ENCODE measurements at regions not wholly inside any gene's neighbourhood (a gene's known extent, or its start where the extent isn't known, plus 50 kb on each side); places are given as distances from the start of the nearest gene placed in this dataset.
"Not testable (repeated sequence)": the region's sequence is repeated elsewhere in the genome, so short reads cannot be mapped to it uniquely, and the experiment has no call there.

GRCh38 chr11:103736315-103737036, 300.0 kb upstream of the DDI1 start:
- DNase-seq = no peak

DNA sequence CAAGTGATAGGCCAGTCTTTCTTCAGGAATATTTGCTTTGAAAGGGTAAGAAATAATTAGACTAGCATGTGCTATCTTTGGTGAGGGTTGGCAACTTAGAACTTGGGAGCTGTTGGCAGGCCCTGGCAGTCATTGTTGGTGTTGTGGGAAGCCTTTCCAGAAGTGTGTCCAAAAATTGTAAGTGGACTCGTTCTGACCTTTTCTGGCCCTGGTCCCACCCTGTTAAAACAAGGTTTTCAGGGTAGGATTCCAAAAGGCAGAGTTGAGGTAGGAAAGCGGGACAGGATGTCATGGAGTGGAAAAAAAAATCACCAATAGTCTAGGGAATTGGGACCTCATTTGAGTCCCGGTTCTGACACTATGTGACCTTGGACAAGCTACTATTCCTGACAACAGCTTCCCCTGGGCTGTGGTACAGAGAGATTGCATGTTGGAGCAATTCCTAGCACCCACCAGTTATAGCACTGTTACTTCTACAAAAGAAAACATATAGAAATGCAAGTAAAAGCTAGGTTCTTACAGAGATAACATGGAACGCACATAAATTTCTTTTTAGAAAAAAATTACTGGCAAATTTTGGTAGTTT, 299.3 kb upstream of the DDI1 start:
- DNase-seq = no peak

- no peak for DNase-seq
Measured at GRCh38 chr11:103737747-103738146, 298.7 kb upstream of the DDI1 start.

- DNase-seq = not testable (repeated sequence)
Measured at GRCh38 chr11:103739074-103739796, 297.2 kb upstream of the DDI1 start.

- no peak for DNase-seq
Measured at GRCh38 chr11:103744496-103745153, 291.8 kb upstream of the DDI1 start.

GRCh38 chr11:103749158-103749557, 287.3 kb upstream of the DDI1 start:
- no peak for DNase-seq

DNA sequence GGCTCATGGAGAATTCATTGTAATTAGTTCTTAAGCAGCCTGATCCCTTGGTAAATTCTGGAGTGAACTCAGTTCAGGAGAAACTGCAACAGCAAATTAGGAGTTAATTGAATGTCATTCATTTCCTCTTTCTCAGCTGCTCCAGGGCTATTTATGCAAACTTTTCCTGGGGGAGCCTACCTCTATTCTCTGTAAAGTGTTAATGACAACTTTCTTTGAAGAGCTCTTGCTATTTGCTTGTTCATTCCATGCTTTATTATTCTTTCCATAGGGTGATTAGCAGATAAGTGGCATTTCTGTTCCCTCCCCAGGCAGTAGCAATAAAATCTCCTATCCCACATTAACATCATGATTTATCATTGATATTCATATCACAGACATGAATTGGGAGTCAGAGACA, 267.6 kb upstream of the DDI1 start:
- DNase-seq = no peak

DNA sequence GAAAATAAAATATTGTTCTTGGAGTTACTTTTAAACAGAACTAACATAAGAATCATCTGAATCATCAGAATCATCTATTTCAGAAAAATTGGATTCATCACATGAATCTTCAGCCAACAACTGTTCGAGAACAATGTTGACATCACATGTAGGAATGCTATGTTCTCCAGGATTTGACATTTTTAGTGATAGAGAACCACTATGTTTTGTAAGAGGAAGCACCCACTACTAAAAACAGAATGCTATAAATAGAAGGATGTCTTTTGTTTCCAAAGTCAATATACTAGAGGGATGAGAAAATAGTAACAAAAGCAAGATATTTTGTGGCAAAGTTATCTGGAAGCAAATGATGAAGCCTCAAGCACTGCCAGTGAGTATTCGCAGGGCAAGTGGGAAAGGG, 263.4 kb upstream of the DDI1 start:
- DNase-seq = no peak

GRCh38 chr11:103773537-103773936, 262.9 kb upstream of the DDI1 start:
- no peak for DNase-seq

- no peak for DNase-seq
Measured at GRCh38 chr11:103779054-103779453, 257.4 kb upstream of the DDI1 start.

GRCh38 chr11:103789952-103790351, 246.5 kb upstream of the DDI1 start:
- no peak for DNase-seq

- no peak for DNase-seq
Measured at GRCh38 chr11:103792981-103793468, 243.4 kb upstream of the DDI1 start.

- DNase-seq = no peak
Measured at GRCh38 chr11:103794262-103794661, 242.2 kb upstream of the DDI1 start.

DNA sequence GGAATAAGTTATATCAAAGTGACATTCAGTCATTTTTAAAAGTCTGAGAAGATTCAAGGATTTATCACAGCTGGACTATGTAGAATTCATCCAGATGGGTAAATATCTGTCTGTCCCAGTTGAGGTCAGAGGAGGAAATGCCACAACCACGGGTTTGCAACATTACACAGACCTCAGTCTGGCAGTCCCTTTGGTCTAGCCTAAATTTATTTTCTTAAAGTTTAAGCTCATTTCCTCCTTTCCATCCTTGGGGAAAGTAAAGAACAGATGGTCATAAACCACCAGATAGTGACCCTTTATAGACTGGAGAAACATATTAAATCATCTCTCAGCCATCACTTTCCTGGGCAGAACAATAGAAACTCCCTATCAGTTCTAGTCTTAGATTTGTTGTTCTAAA, 238.4 kb upstream of the DDI1 start:
- DNase-seq = no peak

- DNase-seq = no peak
Measured at GRCh38 chr11:103798446-103798845, 238.0 kb upstream of the DDI1 start.

- no peak for DNase-seq
Measured at GRCh38 chr11:103800406-103801114, 235.9 kb upstream of the DDI1 start.

DNA sequence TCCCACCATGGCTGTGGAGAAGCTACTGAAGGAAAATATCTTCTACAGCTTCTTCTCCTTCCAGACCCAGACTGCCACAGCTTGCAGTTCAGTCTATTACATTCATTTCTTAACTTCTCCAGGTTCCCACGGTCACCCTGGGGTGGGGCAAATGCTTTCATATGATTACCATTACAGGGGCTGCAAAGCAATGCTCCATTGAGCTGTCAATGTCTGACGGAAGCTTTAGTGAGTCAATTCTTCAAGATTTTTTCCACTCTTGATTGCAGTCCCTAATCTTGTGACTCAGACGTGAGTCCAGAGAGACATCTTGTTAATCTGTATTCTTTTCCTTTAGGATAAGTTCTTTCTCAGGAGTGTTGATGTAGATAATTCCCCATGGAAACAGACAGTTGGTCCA, 233.4 kb upstream of the DDI1 start:
- no peak for DNase-seq

GRCh38 chr11:103805688-103806009, 230.8 kb upstream of the DDI1 start:
- no peak for DNase-seq

GRCh38 chr11:103806130-103806895, 230.1 kb upstream of the DDI1 start:
- DNase-seq = no peak

GRCh38 chr11:103807806-103808205, 228.6 kb upstream of the DDI1 start:
- no peak for DNase-seq

GRCh38 chr11:103808252-103808651, 228.2 kb upstream of the DDI1 start:
- DNase-seq = no peak

- DNase-seq = no peak
Measured at GRCh38 chr11:103811870-103812455, 224.5 kb upstream of the DDI1 start.
